ENCODE measurements at regions not wholly inside any gene's neighbourhood (a gene's known extent, or its start where the extent isn't known, plus 50 kb on each side); places are given as distances from the start of the nearest gene placed in this dataset.

- no peaks in the 10 kb centered on the region for H3K4me1 Mint-ChIP-seq
- POLR2A ChIA-PET, result no interaction called here
Observed at GRCh38 chr7:25405736-25406135, 177.4 kb upstream of the NPVF start.

GRCh38 chr7:25407053-25407452 lies 178.8 kb upstream of the NPVF start:
- Mint-ChIP-seq H3K36me3 (no peaks in the 10 kb centered on the region), H3K4me1 (no peaks in the 10 kb centered on the region), H3K9me3 (no peaks in the 10 kb centered on the region), H3K27ac (no peak overlapping the region), H3K4me3 (no peak overlapping the region), H3K27me3 (peaks cover 7% of the 10 kb centered on the region)
- POLR2A ChIA-PET, result no interaction called here
- DNase-seq (no peak), ATAC-seq (ENCODE audit: low read depth) (no peak)

More at GRCh38 chr7:25405736-25406135, 177.4 kb upstream of the NPVF start:
- Mint-ChIP-seq H3K4me3 (no peak overlapping the region), H3K27ac (no peak overlapping the region), H3K9me3 (no peaks in the 10 kb centered on the region), H3K27me3 (peaks cover 7% of the 10 kb centered on the region), H3K36me3 (no peaks in the 10 kb centered on the region)
- ATAC-seq (ENCODE audit: low read depth) (no peak), DNase-seq (no peak)

- ATAC-seq (ENCODE audit: low read depth), result no peak
- Mint-ChIP-seq H3K36me3 (no peaks in the 10 kb centered on the region), H3K27ac (no peak overlapping the region), H3K4me1 (no peaks in the 10 kb centered on the region), H3K27me3 (peaks cover 7% of the 10 kb centered on the region), H3K4me3 (no peak overlapping the region), H3K9me3 (no peaks in the 10 kb centered on the region)
- DNase-seq, result no peak
- POLR2A ChIA-PET, result no interaction called here
Observed at GRCh38 chr7:25408012-25408687, 179.9 kb upstream of the NPVF start.

- Mint-ChIP-seq H3K36me3 (no peaks in the 10 kb centered on the region), H3K4me1 (no peaks in the 10 kb centered on the region), H3K27me3 (peaks cover 7% of the 10 kb centered on the region), H3K9me3 (no peaks in the 10 kb centered on the region), H3K4me3 (no peak overlapping the region), H3K27ac (no peak overlapping the region)
- ATAC-seq (ENCODE audit: low read depth) (no peak), DNase-seq (no peak)
- POLR2A ChIA-PET, result no interaction called here
Observed at GRCh38 chr7:25408876-25409275, 180.6 kb upstream of the NPVF start.

- no peak overlapping the region for H3K4me3 Mint-ChIP-seq
Observed at GRCh38 chr7:25409897-25410636, 181.8 kb upstream of the NPVF start.

GRCh38 chr7:25420771-25421170 lies 192.5 kb upstream of the NPVF start:
- H3K9me3 Mint-ChIP-seq, result no peaks in the 10 kb centered on the region
- POLR2A ChIA-PET, result no interaction called here
- no peak overlapping the region for H3K27ac Mint-ChIP-seq
- no peak overlapping the region for H3K4me3 Mint-ChIP-seq
- DNase-seq, result no peak
- no peak for ATAC-seq (ENCODE audit: low read depth)
- peaks cover 9% of the 10 kb centered on the region for H3K27me3 Mint-ChIP-seq
- no peaks in the 10 kb centered on the region for H3K36me3 Mint-ChIP-seq
- H3K4me1 Mint-ChIP-seq, result no peaks in the 10 kb centered on the region

More at GRCh38 chr7:25409897-25410636, 181.8 kb upstream of the NPVF start:
- POLR2A ChIA-PET, result no interaction called here
- H3K27me3 Mint-ChIP-seq, result peaks cover 5% of the 10 kb centered on the region
- no peaks in the 10 kb centered on the region for H3K36me3 Mint-ChIP-seq
- no peak for ATAC-seq (ENCODE audit: low read depth)
- H3K9me3 Mint-ChIP-seq, result no peaks in the 10 kb centered on the region
- H3K27ac Mint-ChIP-seq, result no peak overlapping the region
- no peak for DNase-seq
- H3K4me1 Mint-ChIP-seq, result no peaks in the 10 kb centered on the region

- peaks cover 9% of the 10 kb centered on the region for H3K27me3 Mint-ChIP-seq
- ATAC-seq (ENCODE audit: low read depth), result no peak
Observed at GRCh38 chr7:25424113-25424512, 195.8 kb upstream of the NPVF start.

GRCh38 chr7:25424855-25425254 lies 196.6 kb upstream of the NPVF start:
- DNase-seq, result no peak
- no peak overlapping the region for H3K4me3 Mint-ChIP-seq
- no peak overlapping the region for H3K27ac Mint-ChIP-seq
- H3K36me3 Mint-ChIP-seq, result no peaks in the 10 kb centered on the region
- POLR2A ChIA-PET, result no interaction called here
- H3K9me3 Mint-ChIP-seq, result no peaks in the 10 kb centered on the region
- H3K27me3 Mint-ChIP-seq, result peaks cover 9% of the 10 kb centered on the region
- ATAC-seq (ENCODE audit: low read depth), result no peak
- peaks cover 3% of the 10 kb centered on the region for H3K4me1 Mint-ChIP-seq

More at GRCh38 chr7:25424113-25424512, 195.8 kb upstream of the NPVF start:
- Mint-ChIP-seq H3K27ac (no peak overlapping the region), H3K4me1 (peaks cover 3% of the 10 kb centered on the region), H3K36me3 (no peaks in the 10 kb centered on the region), H3K9me3 (no peaks in the 10 kb centered on the region), H3K4me3 (no peak overlapping the region)
- POLR2A ChIA-PET, result no interaction called here
- no peak for DNase-seq

GRCh38 chr7:25427721-25428120 lies 199.4 kb upstream of the NPVF start:
- Mint-ChIP-seq H3K9me3 (no peaks in the 10 kb centered on the region), H3K27me3 (peaks cover 5% of the 10 kb centered on the region), H3K27ac (no peak overlapping the region), H3K4me3 (no peak overlapping the region), H3K36me3 (no peaks in the 10 kb centered on the region), H3K4me1 (peaks cover 3% of the 10 kb centered on the region)
- ATAC-seq (ENCODE audit: low read depth) (no peak), DNase-seq (no peak)
- POLR2A ChIA-PET, result no interaction called here

- Mint-ChIP-seq H3K4me1 (peaks cover 3% of the 10 kb centered on the region), H3K36me3 (no peaks in the 10 kb centered on the region), H3K27ac (no peak overlapping the region), H3K4me3 (no peak overlapping the region), H3K27me3 (peaks cover 7% of the 10 kb centered on the region), H3K9me3 (no peaks in the 10 kb centered on the region)
- no peak for DNase-seq
- ATAC-seq (ENCODE audit: low read depth), result no peak
- POLR2A ChIA-PET, result no interaction called here
Observed at GRCh38 chr7:25429731-25430130, 201.4 kb upstream of the NPVF start.

- POLR2A ChIA-PET, result no interaction called here
- DNase-seq (no peak), ATAC-seq (ENCODE audit: low read depth) (no peak)
- H3K36me3 Mint-ChIP-seq, result no peaks in the 10 kb centered on the region
- peaks cover 3% of the 10 kb centered on the region for H3K4me1 Mint-ChIP-seq
- no peak overlapping the region for H3K27ac Mint-ChIP-seq
- no peak overlapping the region for H3K4me3 Mint-ChIP-seq
- peaks cover 9% of the 10 kb centered on the region for H3K27me3 Mint-ChIP-seq
- H3K9me3 Mint-ChIP-seq, result no peaks in the 10 kb centered on the region
Observed at GRCh38 chr7:25430200-25430931, 202.1 kb upstream of the NPVF start.

GRCh38 chr7:25431956-25432450 lies 203.7 kb upstream of the NPVF start:
- H3K36me3 Mint-ChIP-seq, result no peaks in the 10 kb centered on the region
- ATAC-seq (ENCODE audit: low read depth) (no peak), DNase-seq (no peak)
- no peaks in the 10 kb centered on the region for H3K9me3 Mint-ChIP-seq
- no peak overlapping the region for H3K27ac Mint-ChIP-seq
- peaks cover 12% of the 10 kb centered on the region for H3K27me3 Mint-ChIP-seq
- H3K4me1 Mint-ChIP-seq, result peaks cover 3% of the 10 kb centered on the region
- POLR2A ChIA-PET, result no interaction called here
- H3K4me3 Mint-ChIP-seq, result no peak overlapping the region

GRCh38 chr7:25432807-25433206 lies 204.5 kb upstream of the NPVF start:
- H3K27ac Mint-ChIP-seq, result no peak overlapping the region
- peaks cover 2% of the 10 kb centered on the region for H3K4me1 Mint-ChIP-seq
- no peak overlapping the region for H3K4me3 Mint-ChIP-seq
- POLR2A ChIA-PET, result no interaction called here
- H3K9me3 Mint-ChIP-seq, result no peaks in the 10 kb centered on the region
- DNase-seq, result no peak
- peaks cover 12% of the 10 kb centered on the region for H3K27me3 Mint-ChIP-seq
- no peaks in the 10 kb centered on the region for H3K36me3 Mint-ChIP-seq
- ATAC-seq (ENCODE audit: low read depth), result no peak

GRCh38 chr7:25436413-25436812 lies 208.1 kb upstream of the NPVF start:
- Mint-ChIP-seq H3K27ac (no peak overlapping the region), H3K36me3 (no peaks in the 10 kb centered on the region), H3K4me1 (no peaks in the 10 kb centered on the region), H3K4me3 (no peak overlapping the region), H3K27me3 (peaks cover 22% of the 10 kb centered on the region), H3K9me3 (peaks cover 11% of the 10 kb centered on the region)
- no peak for ATAC-seq (ENCODE audit: low read depth)
- no peak for DNase-seq
- POLR2A ChIA-PET, result no interaction called here

All from activated naive CD8-positive, alpha-beta T cell treated with anti-CD3 and anti-CD28 coated beads, Interleukin-2, amount 10 ng/mL, durations not matched to agents 7 days and 5 days (primary cell).